Psoas muscle (tissue), 7 donors: ENCODE measurements at regions not wholly inside any gene's neighbourhood (a gene's known extent, or its start where the extent isn't known, plus 50 kb on each side); places are given as distances from the start of the nearest gene placed in this dataset.
"Not testable (repeated sequence)": the region's sequence is repeated elsewhere in the genome, so short reads cannot be mapped to it uniquely, and the experiment has no call there.

Source experiments
- ATAC-seq, 4 donors: fragments of 200-7000 bp; cut with Tn5 transposase; one replicate each; pipeline ENCODE4 v1.9.1; 2020; ENCODE audit warnings: moderate library complexity in 3 of 4, mild to moderate bottlenecking in 2 of 4
- DNase-seq, 2 donors: peaks; one replicate each; pipeline ENCODE4 v3.0.0-alpha.2; 2020
- H3K27ac ChIP-seq: fragments of 200-600 bp; one replicate; pipeline ENCODE4 v1.8.0; 2022
- H3K27me3 ChIP-seq, 3 donors: fragments of 200-600 bp in 1 of 3; one replicate each; pipeline versions ENCODE4 v1.6.1 to v1.8.0; 2013 to 2022; ENCODE audit warnings: low read length in 2 of 3, mild to moderate bottlenecking in 2 of 3, moderate library complexity in 1 of 3; ENCODE audit not compliant: insufficient read depth in 3 of 3
- H3K36me3 ChIP-seq, 2 donors: fragments of 200-600 bp in 1 of 2; one replicate each; pipeline versions ENCODE4 v1.6.1 to v1.8.0; 2013 to 2022; ENCODE audit warnings: low read depth in 1 of 2, mild to moderate bottlenecking in 1 of 2, moderate library complexity in 1 of 2; ENCODE audit not compliant: insufficient read depth in 1 of 2
- H3K4me1 ChIP-seq: fragments of 200-600 bp; one replicate; pipeline ENCODE4 v1.8.0; 2022
- H3K4me3 ChIP-seq: fragments of 200-600 bp; one replicate; pipeline ENCODE4 v1.8.0; 2022; ENCODE audit warnings: mild to moderate bottlenecking
- H3K9me3 ChIP-seq: fragments of 200-600 bp; one replicate; pipeline ENCODE4 v1.8.0; 2022
- WGBS, 3 donors: extraction: QIAGEN DNeasy Blood & Tissue Kit; methylation state at CpG; one replicate each; pipeline versions ENCODE4 v1.1.6 to v1.1.7; 2013; 5-methylcytosine and 5-hydroxymethylcytosine counted together
- intact Hi-C, 2 donors: fragments of 100-400 bp; cut with DNase I; formaldehyde crosslinking; loops; one replicate each; pipeline versions ENCODE4 v1.11.0 to v1.14.2; 2022
- TF ChIP-seq, protein P1 (sequence below): fragments of 200-600 bp; IDR thresholded peaks from one replicate; pipeline ENCODE4 v1.8.0; 2022; ENCODE audit warnings: antibody characterized with exemption
- donor health status: healthy with polysubstance abuse.
- donor health status: DM: no; HTN: no; CAD: no; lungs with moderate emphysema.
- donor health status: Bipolar disorder and iron deficiency.
- donor health status: healthy.
- donor health status: DM: yes; HTN: yes; CAD: no.
- donor health status: DM: no; HTN: no; CAD: no.
- donor health status: DM: yes; HTN: yes; CAD: no.

DNA sequence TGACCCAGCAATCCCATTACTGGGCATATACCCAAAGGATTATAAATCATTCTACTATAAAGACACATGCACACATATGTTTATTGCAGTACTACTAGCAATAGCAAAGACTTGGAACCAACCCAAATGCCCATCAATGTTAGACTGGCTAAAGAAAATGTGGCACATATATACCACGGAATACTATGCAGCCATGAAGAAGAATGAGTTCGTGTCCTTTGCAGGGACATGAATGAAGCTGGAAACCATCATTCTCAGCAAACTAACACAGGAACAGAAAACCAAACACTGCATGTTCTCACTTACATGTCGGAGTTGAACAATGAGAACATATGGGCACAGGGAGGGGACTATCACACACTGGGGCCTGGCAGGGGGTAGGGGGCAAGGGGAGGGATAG lies 183.0 kb downstream of the HACE1 start:
- H3K27me3 ChIP-seq, ATAC-seq, H3K4me3 ChIP-seq, intact Hi-C loops, H3K36me3 ChIP-seq, H3K27ac ChIP-seq, H3K4me1 ChIP-seq, H3K9me3 ChIP-seq, DNase-seq: not testable (repeated sequence)
- 87 to 94% (median 93%) methylated on average over 3 of the region's 3 CpGs for WGBS, 3 donors

DNA sequence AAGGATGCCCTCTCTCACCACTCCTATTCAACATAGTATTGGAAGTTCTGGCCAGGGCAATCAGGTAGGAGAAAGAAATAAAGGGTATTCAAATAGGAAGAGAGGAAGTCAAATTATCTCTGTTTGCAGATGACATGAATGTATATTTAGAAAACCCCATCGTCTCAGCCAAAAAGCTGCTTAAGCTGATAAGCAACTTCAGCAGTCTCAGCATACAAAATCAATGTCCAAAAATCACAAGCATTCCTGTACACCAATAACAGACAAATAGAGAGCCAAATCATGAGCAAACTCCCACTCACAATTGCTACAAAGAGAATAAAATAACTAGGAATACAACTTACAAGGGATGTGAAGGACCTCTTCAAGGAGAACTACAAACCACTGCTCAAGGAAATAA lies 184.6 kb downstream of the HACE1 start:
- H3K36me3 ChIP-seq, ATAC-seq, H3K4me3 ChIP-seq, DNase-seq, H3K9me3 ChIP-seq, H3K27me3 ChIP-seq, H3K4me1 ChIP-seq, intact Hi-C loops, H3K27ac ChIP-seq: not testable (repeated sequence)
- WGBS, 3 donors = 85 to 88% (median 87%) methylated on average over 1 of the region's 1 CpG

DNA sequence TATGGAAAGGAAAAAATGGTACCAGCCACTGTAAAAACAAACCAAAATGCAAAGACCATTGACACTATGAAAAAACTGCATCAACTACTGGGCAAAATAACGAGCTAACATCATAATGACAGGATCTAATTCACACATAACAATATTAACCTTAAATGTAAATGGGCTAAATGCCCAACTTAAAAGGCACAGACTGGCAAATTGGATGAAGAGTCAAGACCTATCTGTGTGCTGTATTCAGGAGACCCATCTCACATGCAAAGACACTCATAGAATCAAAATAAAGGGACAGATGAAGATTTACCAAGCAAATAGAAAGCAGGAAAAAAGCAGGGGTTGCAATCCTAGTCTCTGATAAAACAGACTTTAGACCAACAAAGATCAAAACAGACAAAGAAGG lies 186.6 kb downstream of the HACE1 start:
- H3K9me3 ChIP-seq, H3K27ac ChIP-seq, intact Hi-C loops, H3K27me3 ChIP-seq, ATAC-seq, H3K4me3 ChIP-seq, H3K4me1 ChIP-seq, H3K36me3 ChIP-seq, DNase-seq: not testable (repeated sequence)
- WGBS, 3 donors = 38 to 48% (median 45%) methylated on average over 1 of the region's 1 CpG

DNA sequence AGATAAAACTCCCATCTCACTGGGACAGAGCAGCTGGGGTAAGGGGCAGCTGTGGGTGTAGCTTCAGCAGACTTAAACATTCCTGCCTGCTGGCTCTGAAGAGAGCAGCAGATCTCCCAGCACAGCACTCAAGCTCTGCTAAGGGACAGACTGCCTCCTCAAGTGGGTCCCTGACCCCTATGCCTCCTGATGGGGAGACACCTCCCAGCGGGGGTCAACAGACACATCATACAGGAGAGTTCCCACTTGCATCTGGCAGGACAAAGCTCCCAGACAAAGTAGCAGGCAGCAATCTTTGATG lies 188.2 kb downstream of the HACE1 start:
- ATAC-seq, H3K27ac ChIP-seq, DNase-seq, H3K4me1 ChIP-seq, H3K4me3 ChIP-seq, intact Hi-C loops, H3K36me3 ChIP-seq, H3K27me3 ChIP-seq, H3K9me3 ChIP-seq: not testable (repeated sequence)
- 96 to 100% (median 100%) methylated on average over 1 of the region's 1 CpG for WGBS, 3 donors

DNA sequence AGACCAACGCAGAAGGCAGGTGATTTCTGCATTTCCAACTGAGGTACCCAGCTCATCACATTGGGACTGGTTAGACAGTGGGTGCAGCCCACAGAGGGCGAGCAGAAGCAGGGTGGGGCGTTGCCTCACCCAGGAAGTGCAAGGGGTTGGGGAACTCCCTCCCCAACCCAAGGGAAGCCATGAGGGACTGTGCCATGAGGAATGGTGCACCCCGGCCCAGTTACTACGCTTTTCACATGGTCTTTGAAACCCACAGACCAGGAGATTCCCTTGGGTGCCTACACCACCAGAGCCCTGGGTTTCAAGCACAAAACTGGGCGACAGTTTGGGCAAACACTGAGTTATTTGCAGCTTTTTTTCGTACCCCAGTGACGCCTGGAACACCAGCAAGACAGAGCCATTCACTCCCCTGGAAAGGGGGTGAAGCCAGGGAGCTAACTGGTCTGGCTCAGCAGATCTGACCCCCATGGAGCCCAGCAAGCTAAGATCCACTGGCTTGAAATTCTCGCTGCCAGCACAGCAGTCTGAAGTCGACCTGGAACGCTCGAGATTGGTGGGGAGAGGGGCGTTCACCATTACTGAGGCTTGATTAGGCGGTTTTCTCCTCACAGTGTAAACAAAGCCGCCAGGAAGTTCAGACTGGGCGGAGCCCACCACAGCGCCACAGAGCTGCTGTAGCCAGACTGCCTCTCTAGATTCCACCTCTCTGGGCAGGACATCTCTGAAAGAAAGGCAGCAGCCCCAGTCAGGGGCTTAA lies 188.7 kb downstream of the HACE1 start:
- H3K9me3 ChIP-seq, H3K36me3 ChIP-seq, H3K27ac ChIP-seq, DNase-seq, H3K4me1 ChIP-seq, intact Hi-C loops, ATAC-seq, H3K4me3 ChIP-seq, H3K27me3 ChIP-seq: not testable (repeated sequence)
- 86 to 90% (median 87%) methylated on average over 17 of the region's 17 CpGs for WGBS, 3 donors

DNA sequence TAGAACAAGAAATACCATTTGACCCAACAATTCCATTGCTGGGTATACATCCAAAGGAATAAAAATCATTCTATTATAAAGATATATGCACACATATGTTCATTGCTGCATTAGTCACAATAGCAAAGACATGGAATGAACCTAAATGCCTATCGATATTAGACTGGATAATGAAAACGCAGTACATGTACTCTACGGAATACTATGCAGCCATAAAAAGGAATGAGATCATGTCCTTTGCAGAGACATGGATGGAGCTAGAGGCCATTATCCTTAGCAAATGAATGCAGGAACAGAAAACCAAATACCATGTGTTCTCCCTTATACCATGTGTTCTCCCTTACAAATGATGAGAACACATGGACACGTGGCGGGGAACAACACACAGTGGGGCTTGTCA lies 190.2 kb downstream of the HACE1 start:
- Histone ChIP-seq H3K27me3 (no peaks in the 10 kb centered on the region), H3K4me1 (no peaks in the 10 kb centered on the region), H3K36me3 (no peaks in the 10 kb centered on the region), H3K9me3 (no peaks in the 10 kb centered on the region), H3K4me3 (no peak overlapping the region), H3K27ac (no peak overlapping the region)
- 96 to 98% (median 98%) methylated on average over 5 of the region's 5 CpGs for WGBS, 3 donors
- DNase-seq (no peak), ATAC-seq (no peak)
- intact Hi-C loops = no loop called here
- TF ChIP-seq, protein P1, sequence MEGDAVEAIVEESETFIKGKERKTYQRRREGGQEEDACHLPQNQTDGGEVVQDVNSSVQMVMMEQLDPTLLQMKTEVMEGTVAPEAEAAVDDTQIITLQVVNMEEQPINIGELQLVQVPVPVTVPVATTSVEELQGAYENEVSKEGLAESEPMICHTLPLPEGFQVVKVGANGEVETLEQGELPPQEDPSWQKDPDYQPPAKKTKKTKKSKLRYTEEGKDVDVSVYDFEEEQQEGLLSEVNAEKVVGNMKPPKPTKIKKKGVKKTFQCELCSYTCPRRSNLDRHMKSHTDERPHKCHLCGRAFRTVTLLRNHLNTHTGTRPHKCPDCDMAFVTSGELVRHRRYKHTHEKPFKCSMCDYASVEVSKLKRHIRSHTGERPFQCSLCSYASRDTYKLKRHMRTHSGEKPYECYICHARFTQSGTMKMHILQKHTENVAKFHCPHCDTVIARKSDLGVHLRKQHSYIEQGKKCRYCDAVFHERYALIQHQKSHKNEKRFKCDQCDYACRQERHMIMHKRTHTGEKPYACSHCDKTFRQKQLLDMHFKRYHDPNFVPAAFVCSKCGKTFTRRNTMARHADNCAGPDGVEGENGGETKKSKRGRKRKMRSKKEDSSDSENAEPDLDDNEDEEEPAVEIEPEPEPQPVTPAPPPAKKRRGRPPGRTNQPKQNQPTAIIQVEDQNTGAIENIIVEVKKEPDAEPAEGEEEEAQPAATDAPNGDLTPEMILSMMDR = no peak

DNA sequence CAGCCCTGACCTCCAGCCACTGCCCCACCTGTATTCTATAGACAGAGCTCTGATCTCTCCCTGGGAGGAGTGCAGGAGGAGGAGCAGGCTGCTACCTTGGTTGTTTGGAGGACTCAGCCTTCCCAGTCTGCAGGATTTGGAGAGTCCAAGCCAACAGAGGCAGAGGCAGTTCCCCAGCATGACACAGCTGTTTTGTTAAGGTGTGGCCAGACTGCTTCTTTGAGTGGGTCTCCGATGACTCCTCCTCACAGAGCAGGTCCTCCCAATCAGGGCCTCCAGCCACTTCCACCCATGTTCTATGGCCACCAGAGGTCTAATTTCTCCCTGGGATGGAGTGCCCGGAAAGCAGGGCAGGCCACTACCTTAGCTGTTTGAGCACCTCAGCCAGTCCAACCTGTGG lies 203.5 kb downstream of the HACE1 start:
- TF ChIP-seq, protein P1 = no peak
- Histone ChIP-seq H3K27me3 (no peaks in the 10 kb centered on the region), H3K4me3 (no peak overlapping the region), H3K4me1 (no peaks in the 10 kb centered on the region), H3K9me3 (no peaks in the 10 kb centered on the region), H3K36me3 (no peaks in the 10 kb centered on the region), H3K27ac (no peak overlapping the region)
- ATAC-seq (no peak), DNase-seq (no peak)
- intact Hi-C loops = no loop called here
- 92 to 96% (median 96%) methylated on average over 2 of the region's 2 CpGs for WGBS, 3 donors
